Caco-2 (cell line): ENCODE measurements at regions not wholly inside any gene's neighbourhood (a gene's known extent, or its start where the extent isn't known, plus 50 kb on each side); places are given as distances from the start of the nearest gene placed in this dataset.

Experiments used
- BruUV-seq: library from RNA; stranded (reverse); fragments of 400-500 nt; replicated peaks from 2 replicates; lab custom pipeline; 2021; lab: Mats Ljungman, UMichigan
- CTCF ChIA-PET: fragments of 300-600 bp; sonication (Branson Sonifier 250); formaldehyde crosslinking; loops from one replicate; lab custom pipeline; 2022; ENCODE audit warnings: antibody characterized with exemption; lab: Charles Lee
- POLR2A ChIA-PET: fragments of 300-600 bp; sonication (Branson Sonifier 250); formaldehyde crosslinking; loops from one replicate; lab custom pipeline; 2022; ENCODE audit warnings: antibody characterized with exemption; lab: Charles Lee
- DNase-seq, 2 experiments: peaks; one replicate each; pipeline versions ENCODE4 v3.0.0 to v3.0.0-alpha.2; 2020 to 2022
- H3K27me3 ChIP-seq: replicated peaks from 2 replicates; pipeline ENCODE4 v1.6.0; 2011; ENCODE audit warnings: low read length; ENCODE audit not compliant: control insufficient read depth, insufficient read depth
- H3K36me3 ChIP-seq: 2 replicates; pipeline ENCODE4 v1.5.1; 2011; ENCODE audit warnings: low read length; ENCODE audit not compliant: control insufficient read depth, insufficient read depth
- H3K4me1 ChIP-seq: fragments of 250-450 bp; sonication (Bioruptor Pico); 2 replicates; pipeline ENCODE4 v1.5.1; 2020; ENCODE audit warnings: mild to moderate bottlenecking
- H3K4me3 ChIP-seq: 2 replicates; pipeline ENCODE4 v1.5.1; 2011; ENCODE audit warnings: low read depth, mild to moderate bottlenecking, control low read depth, low read length
- H3K9me3 ChIP-seq: fragments of 250-450 bp; sonication (Bioruptor Pico); 2 replicates; pipeline ENCODE4 v1.5.1; 2020; ENCODE audit warnings: mild to moderate bottlenecking, moderate library complexity
- H3K27ac Mint-ChIP-seq: one replicate; pipeline ENCODE4 v1.8.0; 2022; ENCODE audit warnings: mixed read lengths; ENCODE audit not compliant: unreplicated experiment
- H3K27me3 Mint-ChIP-seq: one replicate; pipeline ENCODE4 v1.8.0; 2022; ENCODE audit warnings: mixed read lengths; ENCODE audit not compliant: insufficient read depth, unreplicated experiment
- H3K36me3 Mint-ChIP-seq: one replicate; pipeline ENCODE4 v1.8.0; 2022; ENCODE audit warnings: mild to moderate bottlenecking, mixed read lengths; ENCODE audit not compliant: insufficient read depth, unreplicated experiment
- H3K4me1 Mint-ChIP-seq: one replicate; pipeline ENCODE4 v1.8.0; 2022; ENCODE audit warnings: low read depth, mixed read lengths; ENCODE audit not compliant: unreplicated experiment
- H3K4me3 Mint-ChIP-seq: one replicate; pipeline ENCODE4 v1.8.0; 2022; ENCODE audit warnings: mild to moderate bottlenecking, moderate library complexity, mixed read lengths; ENCODE audit not compliant: unreplicated experiment
- H3K9me3 Mint-ChIP-seq: one replicate; pipeline ENCODE4 v1.8.0; 2022; ENCODE audit warnings: mixed read lengths; ENCODE audit not compliant: unreplicated experiment
- CTCF ChIP-seq, 2 experiments: fragments of 200-600 bp in 1 of 2; IDR thresholded peaks; 1 replicate in 1 of 2; 2 replicates in 1 of 2; pipeline versions ENCODE4 v1.5.1 to v1.8.0; 2011 to 2022; ENCODE audit warnings: antibody characterized with exemption in 1 of 2, control low read depth in 1 of 2, inconsistent platforms in 1 of 2, low read depth in 1 of 2, low read length in 1 of 2, mild to moderate bottlenecking in 1 of 2, moderate library complexity in 1 of 2; ENCODE audit not compliant: insufficient read depth in 1 of 2, severe bottlenecking in 1 of 2, unreplicated experiment in 1 of 2
- intact Hi-C: fragments of 100-400 bp; cut with micrococcal nuclease; formaldehyde crosslinking; loops from one replicate; pipeline ENCODE4 v1.10.0; 2022; ENCODE audit not compliant: unreplicated experiment

GRCh38 chr1:214977110-214977509, 105.4 kb upstream of the KCNK2 start:
- intact Hi-C loops, result no loop called here
- peaks cover 11% of the 10 kb centered on the region for H3K9me3 Mint-ChIP-seq
- H3K27ac Mint-ChIP-seq, result no peak overlapping the region
- no TSS peak for BruUV-seq
- H3K4me3 Mint-ChIP-seq, result no peak overlapping the region
- H3K4me1 ChIP-seq, result no peaks in the 10 kb centered on the region
- H3K4me3 ChIP-seq, result no peak overlapping the region
- DNase-seq, result no peak
- POLR2A ChIA-PET, result no interaction called here
- H3K36me3 Mint-ChIP-seq, result no peaks in the 10 kb centered on the region
- no peak for TF ChIP-seq CTCF (IDR thresholded peaks at IDR 0.05; ENCODE audit: insufficient read depth in 1 of 2, low read depth in 1 of 2, low read length in 1 of 2, severe bottlenecking in 1 of 2, unreplicated experiment in 1 of 2)
- H3K4me1 Mint-ChIP-seq, result peaks cover 3% of the 10 kb centered on the region
- CTCF ChIA-PET, result interaction anchor here (0.6 kb wide), 1 partner anchor 56 kb away, joined by 3 read pairs; no protein-coding TSS in a partner anchor
- no peaks in the 10 kb centered on the region for H3K9me3 ChIP-seq
- H3K36me3 ChIP-seq, result no peaks in the 10 kb centered on the region
- peaks cover 8% of the 10 kb centered on the region for H3K27me3 Mint-ChIP-seq
- H3K27me3 ChIP-seq, result no peaks in the 10 kb centered on the region

GRCh38 chr1:214977700-214978374, 104.7 kb upstream of the KCNK2 start:
- intact Hi-C loops, result no loop called here
- H3K4me3 ChIP-seq, result no peak overlapping the region
- BruUV-seq, result no TSS peak
- peaks cover 10% of the 10 kb centered on the region for H3K4me1 Mint-ChIP-seq
- POLR2A ChIA-PET, result no interaction called here
- peaks cover 5% of the 10 kb centered on the region for H3K4me1 ChIP-seq
- H3K36me3 ChIP-seq, result no peaks in the 10 kb centered on the region
- no peaks in the 10 kb centered on the region for H3K9me3 ChIP-seq
- H3K27me3 ChIP-seq, result no peaks in the 10 kb centered on the region
- CTCF ChIA-PET, result interaction anchor here (0.6 kb wide), 1 partner anchor 55 kb away, joined by 3 read pairs; no protein-coding TSS in a partner anchor
- TF ChIP-seq CTCF (IDR thresholded peaks at IDR 0.05; ENCODE audit: insufficient read depth in 1 of 2, low read depth in 1 of 2, low read length in 1 of 2, severe bottlenecking in 1 of 2, unreplicated experiment in 1 of 2), result no peak
- no peak overlapping the region for H3K27ac Mint-ChIP-seq
- peaks cover 18% of the 10 kb centered on the region for H3K9me3 Mint-ChIP-seq
- H3K27me3 Mint-ChIP-seq, result peaks cover 8% of the 10 kb centered on the region
- H3K4me3 Mint-ChIP-seq, result no peak overlapping the region
- DNase-seq, result no peak
- no peaks in the 10 kb centered on the region for H3K36me3 Mint-ChIP-seq

- TF ChIP-seq CTCF (IDR thresholded peaks at IDR 0.05; ENCODE audit: insufficient read depth in 1 of 2, low read depth in 1 of 2, low read length in 1 of 2, severe bottlenecking in 1 of 2, unreplicated experiment in 1 of 2), result no peak
- CTCF ChIA-PET, result no interaction called here
- Mint-ChIP-seq H3K4me3 (no peak overlapping the region), H3K36me3 (peaks cover 7% of the 10 kb centered on the region), H3K27ac (no peak overlapping the region), H3K4me1 (peaks cover 19% of the 10 kb centered on the region), H3K9me3 (peaks cover 26% of the 10 kb centered on the region), H3K27me3 (peaks cover 8% of the 10 kb centered on the region)
- BruUV-seq, result no TSS peak
- Histone ChIP-seq H3K9me3 (no peaks in the 10 kb centered on the region; the same call in 1 of the 2 replicates), H3K4me3 (no peak overlapping the region), H3K27me3 (no peaks in the 10 kb centered on the region), H3K4me1 (peaks cover 15% of the 10 kb centered on the region), H3K36me3 (no peaks in the 10 kb centered on the region)
- POLR2A ChIA-PET, result no interaction called here
- no peak for DNase-seq
- intact Hi-C loops, result no loop called here
These were observed 103.3 kb upstream of the KCNK2 start for GRCh38 chr1:214979191-214979590.
